GM10266 (cell line): ENCODE measurements at regions not wholly inside any gene's neighbourhood (a gene's known extent, or its start where the extent isn't known, plus 50 kb on each side); places are given as distances from the start of the nearest gene placed in this dataset.
A peak's percentile ranks its signal among the peaks of the same experiment; 100 is the strongest.

Experiments used
- DNase-seq: peaks from one replicate; pipeline ENCODE4 v3.0.0; 2012; ENCODE audit errors: extremely low spot score
- TF ChIP-seq, protein P1 (sequence below): IDR thresholded peaks from 2 replicates; pipeline ENCODE4 v1.5.1; 2012; ENCODE audit warnings: mild to moderate bottlenecking, low read depth; ENCODE audit not compliant: control insufficient read depth, insufficient read depth; ENCODE audit errors: missing control alignments

DNA sequence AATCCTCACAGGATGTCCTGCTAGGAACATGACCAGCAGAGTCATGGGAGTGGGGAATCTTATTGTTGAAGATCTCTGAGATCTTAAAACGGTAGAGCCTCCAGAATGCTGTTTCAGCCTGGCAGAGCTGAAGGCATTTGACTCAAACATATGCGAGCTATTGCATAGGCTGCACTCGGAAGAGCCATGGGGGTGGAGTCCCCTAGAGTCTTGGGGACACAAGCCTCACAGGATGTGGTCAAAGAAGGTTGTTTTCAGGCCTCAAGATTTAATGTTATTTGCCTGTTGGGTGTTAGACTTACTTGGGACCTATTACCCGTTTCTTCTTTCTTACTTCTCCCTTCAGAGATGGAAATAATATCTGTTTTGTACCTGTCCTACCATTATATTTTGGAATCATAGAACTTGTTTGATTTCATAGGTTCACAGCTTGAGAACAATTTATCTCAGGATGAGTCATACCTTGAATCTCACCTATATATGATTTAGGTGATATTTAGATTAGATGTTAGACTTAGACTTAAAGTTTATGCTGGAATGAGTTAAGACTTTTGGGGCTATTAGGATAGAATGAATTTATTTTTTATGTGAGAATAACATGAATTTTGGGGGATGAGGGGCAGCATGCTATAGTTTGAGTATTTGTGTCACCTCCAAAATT, 172.2 kb upstream of the ATP2B1 start:
- DNase-seq, result peak; percentile 72
- TF ChIP-seq, protein P1, sequence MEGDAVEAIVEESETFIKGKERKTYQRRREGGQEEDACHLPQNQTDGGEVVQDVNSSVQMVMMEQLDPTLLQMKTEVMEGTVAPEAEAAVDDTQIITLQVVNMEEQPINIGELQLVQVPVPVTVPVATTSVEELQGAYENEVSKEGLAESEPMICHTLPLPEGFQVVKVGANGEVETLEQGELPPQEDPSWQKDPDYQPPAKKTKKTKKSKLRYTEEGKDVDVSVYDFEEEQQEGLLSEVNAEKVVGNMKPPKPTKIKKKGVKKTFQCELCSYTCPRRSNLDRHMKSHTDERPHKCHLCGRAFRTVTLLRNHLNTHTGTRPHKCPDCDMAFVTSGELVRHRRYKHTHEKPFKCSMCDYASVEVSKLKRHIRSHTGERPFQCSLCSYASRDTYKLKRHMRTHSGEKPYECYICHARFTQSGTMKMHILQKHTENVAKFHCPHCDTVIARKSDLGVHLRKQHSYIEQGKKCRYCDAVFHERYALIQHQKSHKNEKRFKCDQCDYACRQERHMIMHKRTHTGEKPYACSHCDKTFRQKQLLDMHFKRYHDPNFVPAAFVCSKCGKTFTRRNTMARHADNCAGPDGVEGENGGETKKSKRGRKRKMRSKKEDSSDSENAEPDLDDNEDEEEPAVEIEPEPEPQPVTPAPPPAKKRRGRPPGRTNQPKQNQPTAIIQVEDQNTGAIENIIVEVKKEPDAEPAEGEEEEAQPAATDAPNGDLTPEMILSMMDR, result no peak

DNA sequence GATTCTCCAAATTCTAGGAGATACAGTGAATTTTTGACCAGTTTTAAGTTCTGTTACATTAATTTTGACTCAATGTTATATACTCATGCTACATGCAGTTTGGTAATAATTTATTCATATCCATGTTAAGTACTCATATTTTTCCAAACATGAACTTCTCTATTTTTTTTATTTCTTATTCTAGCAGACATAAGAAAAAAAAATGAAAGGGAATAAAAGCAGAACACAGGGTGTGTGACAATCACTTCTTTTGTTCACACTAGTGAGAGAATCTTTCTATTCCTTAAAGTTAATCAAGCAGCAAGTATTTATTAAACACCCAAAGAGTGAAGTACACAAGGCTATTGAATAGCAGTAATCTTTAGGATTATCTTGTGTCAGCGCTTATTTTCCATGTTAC, 171.1 kb upstream of the ATP2B1 start:
- TF ChIP-seq, protein P1, result no peak
- no peak for DNase-seq

DNA sequence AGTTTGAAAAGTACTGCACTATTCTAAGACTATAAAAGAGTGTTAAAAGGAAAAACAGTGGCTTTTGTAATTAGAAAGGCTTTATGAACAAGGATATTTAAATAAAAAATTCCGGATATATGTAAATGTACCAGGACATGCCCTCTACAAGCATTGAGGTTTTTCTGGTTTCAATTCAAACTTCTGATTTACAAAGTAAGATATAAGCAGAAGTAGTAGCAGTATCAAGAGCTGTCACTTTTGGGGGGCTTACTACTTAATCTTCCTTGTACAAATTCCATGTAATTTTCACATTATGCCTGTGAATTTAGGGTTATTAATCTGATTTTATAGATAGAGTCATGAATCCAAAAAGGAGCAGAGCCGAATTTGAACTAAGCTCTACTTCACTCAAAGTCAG, 170.3 kb upstream of the ATP2B1 start:
- TF ChIP-seq, protein P1, result no peak
- DNase-seq, result no peak

DNA sequence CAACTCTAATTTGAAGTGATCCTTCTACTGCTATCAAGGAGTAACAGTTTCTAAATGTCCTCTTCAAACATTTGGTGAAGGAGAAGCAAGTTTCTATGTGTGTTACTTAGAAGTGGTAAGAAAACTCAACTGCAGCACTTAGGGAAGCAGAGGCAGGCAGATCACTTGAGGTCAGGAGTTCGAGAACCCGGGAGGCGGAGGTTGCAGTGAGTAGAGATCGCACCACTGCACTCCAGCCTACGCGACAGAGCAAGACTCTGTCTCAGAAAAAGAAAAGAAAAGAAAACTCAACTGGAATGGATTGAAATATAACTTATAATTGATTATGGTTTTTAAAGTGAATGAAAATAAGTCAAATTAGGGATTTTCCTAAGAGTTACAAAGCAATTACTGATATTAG, 169.7 kb upstream of the ATP2B1 start:
- TF ChIP-seq, protein P1, result no peak
- DNase-seq, result no peak

DNA sequence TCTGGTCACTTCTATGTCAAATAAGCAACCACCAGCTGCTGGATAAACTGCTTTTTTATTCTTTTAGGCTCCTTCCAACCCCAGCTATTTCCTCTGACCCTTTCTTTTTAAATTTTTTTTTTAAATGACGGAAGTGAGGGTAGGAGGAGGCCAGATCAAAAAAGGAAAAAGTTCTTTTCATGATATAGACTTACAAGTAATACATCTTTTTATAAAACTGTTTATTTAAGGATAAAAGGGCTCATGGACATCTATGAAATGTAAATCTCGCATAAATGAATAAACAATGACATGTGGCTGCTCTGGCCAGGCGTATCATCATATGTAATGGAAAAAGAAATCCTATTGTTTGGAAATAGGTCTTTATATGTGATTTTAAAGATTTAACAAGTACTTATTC, 169.0 kb upstream of the ATP2B1 start:
- TF ChIP-seq, protein P1, result no peak
- no peak for DNase-seq

DNA sequence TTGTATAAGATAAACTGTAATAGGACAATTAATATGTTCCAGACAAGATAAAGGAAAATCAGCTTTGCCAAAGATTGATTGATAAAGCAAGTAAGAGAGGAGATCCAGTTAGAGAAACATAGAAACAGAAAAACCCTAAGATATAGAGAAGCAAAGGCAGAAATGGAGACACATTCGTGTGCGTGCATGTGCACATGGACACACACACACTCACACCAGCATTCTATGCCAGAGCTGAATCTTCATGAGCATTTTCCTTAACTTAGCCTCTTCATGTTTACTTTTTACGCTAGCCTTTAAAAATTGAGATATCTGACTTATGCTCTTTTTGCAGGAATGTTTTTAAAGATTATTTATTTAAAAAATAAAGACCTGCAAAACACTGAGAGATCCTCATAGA, 168.5 kb upstream of the ATP2B1 start:
- DNase-seq, result no peak

DNA sequence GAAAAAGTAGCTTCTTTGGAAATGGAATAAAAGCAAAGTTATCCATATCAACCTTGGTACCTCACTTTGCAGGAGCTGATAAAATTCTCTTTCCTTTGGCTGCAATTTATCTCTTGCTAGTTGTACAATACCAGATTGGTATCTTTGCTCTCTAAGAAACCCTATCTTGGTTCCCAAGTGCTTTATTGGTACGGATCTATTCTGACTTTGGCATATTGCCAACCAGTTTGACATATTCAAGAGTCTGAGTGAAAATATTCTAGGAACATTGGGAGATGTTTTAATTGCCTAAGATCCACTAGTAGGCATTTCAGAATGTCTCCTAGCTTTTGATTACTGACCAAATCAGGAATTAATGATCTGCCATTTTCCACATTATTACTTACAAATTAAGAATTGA, 167.2 kb upstream of the ATP2B1 start:
- TF ChIP-seq, protein P1, result no peak
- no peak for DNase-seq

More for the DNA sequence above, 168.5 kb upstream of the ATP2B1 start:
- TF ChIP-seq, protein P1, result no peak
